Right ventricle myocardium inferior (tissue), 1 donor: ENCODE measurements at regions not wholly inside any gene's neighbourhood (a gene's known extent, or its start where the extent isn't known, plus 50 kb on each side); places are given as distances from the start of the nearest gene placed in this dataset.
"Not testable (repeated sequence)": the region's sequence is repeated elsewhere in the genome, so short reads cannot be mapped to it uniquely, and the experiment has no call there.

Experiments
- ATAC-seq: fragments of 200-7000 bp; cut with Tn5 transposase; one replicate; pipeline ENCODE4 v1.9.1; 2020; ENCODE audit warnings: mild to moderate bottlenecking, moderate library complexity
- DNase-seq: peaks from one replicate; pipeline ENCODE4 v3.0.0; 2021; ENCODE audit errors: missing footprints
- intact Hi-C: fragments of 100-400 bp; cut with DNase I; formaldehyde crosslinking; loops from one replicate; pipeline ENCODE4 v1.11.0; 2022
- donor health status: DM: no; HTN: yes; CAD: no; lungs with severe emphysema.

- intact Hi-C loops, result no loop called here
- no peak for ATAC-seq
- no peak for DNase-seq
These were observed 274.1 kb upstream of the PCDH18 start for GRCh38 chr4:137806420-137806819.

GRCh38 chr4:137804906-137805495, 272.7 kb upstream of the PCDH18 start:
- intact Hi-C loops, result no loop called here
- DNase-seq (no peak), ATAC-seq (no peak)

DNA sequence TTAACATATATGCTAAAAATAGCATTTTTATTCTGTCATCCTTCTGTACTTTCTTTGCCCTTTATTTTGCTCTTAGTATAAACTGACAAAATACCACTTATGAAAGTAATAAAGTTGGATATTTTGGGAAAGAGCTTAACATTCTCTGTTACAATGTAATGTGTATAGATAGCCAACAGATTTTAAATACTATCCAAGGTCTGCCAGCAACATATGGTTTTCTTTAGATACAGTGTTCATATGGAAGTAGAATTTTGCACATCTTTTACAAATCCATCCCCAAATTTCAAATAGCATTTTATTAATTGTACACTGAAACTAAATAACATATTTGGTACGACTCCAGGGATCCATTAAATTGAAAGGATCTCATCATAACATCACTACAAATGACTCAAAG, 268.6 kb upstream of the PCDH18 start:
- ATAC-seq, result no peak
- intact Hi-C loops, result no loop called here

DNA sequence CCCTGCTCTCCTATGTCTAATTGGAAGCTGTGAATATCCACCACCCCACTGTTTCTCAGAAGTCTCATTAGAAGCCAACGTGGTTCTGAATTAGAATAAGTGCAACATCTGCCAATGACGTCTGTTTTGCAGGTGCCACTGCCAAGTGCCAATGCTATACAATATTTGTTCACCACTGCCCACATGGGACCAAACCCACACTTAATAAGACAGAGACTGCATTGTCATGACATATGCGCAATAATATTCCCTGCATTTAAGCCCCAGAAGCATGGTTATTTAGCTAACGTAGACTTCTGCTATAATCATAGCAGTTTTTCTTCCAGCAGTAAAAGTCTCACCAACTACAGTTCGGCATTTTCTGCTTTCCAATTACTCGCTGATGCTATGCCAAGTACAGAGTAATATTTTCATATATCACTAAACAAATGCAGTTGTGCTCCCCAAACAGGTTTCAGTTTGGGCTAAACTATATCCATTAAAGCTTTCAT, 262.5 kb upstream of the PCDH18 start:
- intact Hi-C loops, result no loop called here
- ATAC-seq, result no peak

More for the DNA sequence above, 268.6 kb upstream of the PCDH18 start:
- DNase-seq, result no peak

DNA sequence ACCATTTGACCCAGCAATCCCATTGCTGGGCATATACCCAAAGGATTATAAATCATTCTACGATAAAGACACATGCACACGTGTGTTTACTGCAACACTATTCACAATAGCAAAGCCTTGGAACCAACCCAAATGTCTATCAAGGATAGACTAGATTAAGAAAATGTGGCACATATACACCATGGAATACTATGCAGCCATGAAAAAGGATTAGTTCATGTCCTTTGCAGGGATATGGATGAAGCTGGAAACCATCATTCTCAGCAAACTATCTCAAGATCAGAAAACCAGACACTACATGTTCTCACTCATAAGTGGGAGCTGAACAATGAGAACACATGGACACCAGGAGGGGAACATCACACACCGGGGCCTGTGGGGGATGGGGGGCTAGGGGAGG, 257.0 kb upstream of the PCDH18 start:
- ATAC-seq, intact Hi-C loops, DNase-seq: not testable (repeated sequence)

More for the DNA sequence above, 262.5 kb upstream of the PCDH18 start:
- DNase-seq, result no peak

DNA sequence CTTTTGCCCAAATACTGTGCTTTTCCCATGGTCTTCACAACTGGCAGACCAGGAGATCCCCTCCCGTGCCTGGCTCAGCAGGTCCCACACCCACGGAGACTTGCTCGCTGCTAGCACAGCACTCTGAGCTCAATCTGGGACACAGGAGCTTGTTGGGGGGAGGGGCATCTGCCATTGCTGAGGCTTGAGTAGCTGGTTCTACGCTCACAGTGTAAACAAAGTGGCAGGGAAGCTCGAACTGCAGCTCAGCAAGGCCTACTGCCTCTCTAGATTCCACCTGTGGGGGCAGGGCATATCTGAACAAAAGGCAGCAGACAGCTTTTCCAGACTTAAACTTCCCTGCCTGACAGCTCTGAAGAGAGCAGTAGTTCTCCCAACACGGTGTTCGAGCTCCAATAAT, 251.6 kb upstream of the PCDH18 start:
- ATAC-seq, intact Hi-C loops: not testable (repeated sequence)

DNA sequence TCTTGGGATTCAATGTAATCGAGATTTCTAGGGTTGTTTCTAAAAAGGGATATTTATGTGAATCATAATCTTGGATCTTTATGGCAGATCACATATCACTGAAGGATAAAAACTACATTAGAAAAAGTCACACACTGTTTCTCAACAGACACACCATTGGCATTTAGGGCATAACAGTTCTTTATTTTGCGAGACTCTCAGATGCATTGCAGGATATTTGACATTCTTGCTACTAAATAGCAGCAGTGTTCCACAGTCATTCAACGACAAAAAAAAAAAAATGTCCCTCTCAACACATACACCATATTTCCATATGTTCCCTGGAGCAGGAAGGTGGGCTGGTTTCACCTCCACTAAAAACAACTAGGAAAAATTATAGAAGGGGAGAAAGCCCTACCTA, 243.4 kb upstream of the PCDH18 start:
- no peak for ATAC-seq
- DNase-seq, result no peak
- intact Hi-C loops, result no loop called here

More for the DNA sequence above, 251.6 kb upstream of the PCDH18 start:
- DNase-seq, result not testable (repeated sequence)

DNA sequence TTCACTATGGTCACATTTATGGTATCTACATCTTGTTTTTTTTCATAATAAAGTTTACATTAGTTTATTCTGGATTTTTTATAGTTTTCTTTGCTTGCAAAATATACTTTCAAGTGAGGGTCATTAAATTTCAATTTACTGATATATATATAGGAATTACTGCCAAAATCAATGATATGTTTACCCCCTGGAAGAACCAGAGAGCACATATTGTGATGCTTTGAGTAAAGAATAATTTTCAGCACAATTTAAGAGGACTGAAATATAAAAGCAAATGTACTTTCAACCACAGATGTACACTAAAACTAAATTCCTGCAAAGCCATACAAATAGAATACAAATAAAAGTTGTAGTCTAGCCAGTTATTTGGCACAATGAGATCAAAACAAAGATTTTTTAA, 242.2 kb upstream of the PCDH18 start:
- no peak for ATAC-seq
- intact Hi-C loops, result no loop called here
- DNase-seq, result no peak

DNA sequence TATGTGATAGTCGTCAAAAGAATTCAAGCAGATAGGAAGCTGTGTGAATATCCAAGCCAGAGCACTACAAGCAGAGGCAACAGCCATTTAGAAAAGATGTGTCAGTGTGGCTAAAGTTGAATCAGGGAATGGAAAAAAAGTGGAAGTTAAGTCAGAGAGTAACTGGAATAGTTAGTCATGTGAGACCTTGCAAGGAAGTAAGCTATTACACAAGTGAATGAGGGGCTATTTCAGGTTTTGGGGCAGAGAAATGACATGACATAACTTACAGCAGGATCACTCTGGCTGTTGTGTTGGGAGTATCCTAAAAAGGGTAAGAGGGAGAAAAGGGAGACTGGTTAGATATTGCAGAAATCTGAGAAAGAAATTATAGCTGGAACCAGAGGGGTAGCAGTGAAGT, 236.6 kb upstream of the PCDH18 start:
- DNase-seq (no peak), ATAC-seq (no peak)
- intact Hi-C loops, result no loop called here

DNA sequence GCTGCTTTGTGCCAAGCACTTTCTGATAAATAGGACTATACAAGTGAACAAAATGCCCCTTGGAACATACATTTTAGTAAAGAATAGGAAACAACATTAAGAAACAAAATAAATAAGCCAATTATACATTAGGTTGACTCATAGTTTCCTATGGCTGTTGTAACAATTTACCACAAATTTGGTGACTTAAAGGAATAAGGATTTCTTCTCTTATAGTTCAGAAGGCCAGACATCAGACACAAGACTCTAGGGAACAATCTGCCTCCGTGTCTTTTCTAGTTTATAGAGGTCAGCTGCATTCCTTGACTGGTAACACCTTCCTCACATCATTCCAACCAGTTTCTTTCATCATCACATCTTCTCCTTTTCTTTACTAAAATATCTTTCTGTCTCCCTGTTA, 235.9 kb upstream of the PCDH18 start:
- intact Hi-C loops, result no loop called here
- ATAC-seq (no peak), DNase-seq (no peak)

GRCh38 chr4:137762591-137762990, 230.3 kb upstream of the PCDH18 start:
- DNase-seq, result no peak
- intact Hi-C loops, result no loop called here
- no peak for ATAC-seq

DNA sequence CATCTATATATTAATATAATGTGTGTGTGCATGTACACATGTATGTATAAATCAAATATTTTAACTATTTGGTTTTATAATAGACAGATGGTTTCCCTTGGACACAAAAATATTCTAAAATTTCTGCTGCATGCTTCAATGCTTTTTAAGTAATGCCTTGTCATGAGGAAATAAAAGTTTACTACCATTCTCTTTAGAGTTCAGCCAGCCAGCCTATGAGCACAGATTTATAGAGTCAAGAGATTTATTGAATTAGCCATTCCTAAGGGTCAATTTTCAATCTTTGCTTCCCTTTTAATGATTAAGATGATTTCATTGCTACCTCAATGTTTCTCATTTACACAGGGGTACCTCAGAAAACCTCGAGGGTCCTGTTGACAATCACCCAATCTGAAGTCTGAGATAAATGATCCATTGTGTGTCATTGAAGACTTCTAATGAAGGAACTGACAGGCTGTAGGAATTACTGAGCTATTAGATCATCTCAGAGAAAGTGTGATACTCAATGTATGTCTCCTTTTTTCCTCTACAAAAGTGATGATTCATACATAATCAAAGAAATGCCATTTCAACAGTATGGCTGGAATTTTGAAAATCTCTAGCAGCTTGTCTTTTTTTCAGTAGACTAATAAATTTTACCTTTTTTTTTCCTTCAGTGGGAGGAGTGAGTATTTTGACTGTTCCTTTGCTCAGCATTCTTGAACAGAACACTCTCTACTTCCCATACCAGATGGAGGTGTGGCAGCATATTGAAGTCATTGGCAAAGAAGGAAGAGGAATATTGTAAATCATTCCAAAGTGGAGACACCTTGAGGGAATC, 222.6 kb upstream of the PCDH18 start:
- intact Hi-C loops, result no loop called here
- DNase-seq (no peak), ATAC-seq (no peak)

- ATAC-seq (no peak), DNase-seq (no peak)
- intact Hi-C loops, result loop anchor here (2.0 kb wide), 1 partner anchor 43 kb away; no protein-coding TSS in a partner anchor
These were observed 217.2 kb upstream of the PCDH18 start for GRCh38 chr4:137749466-137749865.

DNA sequence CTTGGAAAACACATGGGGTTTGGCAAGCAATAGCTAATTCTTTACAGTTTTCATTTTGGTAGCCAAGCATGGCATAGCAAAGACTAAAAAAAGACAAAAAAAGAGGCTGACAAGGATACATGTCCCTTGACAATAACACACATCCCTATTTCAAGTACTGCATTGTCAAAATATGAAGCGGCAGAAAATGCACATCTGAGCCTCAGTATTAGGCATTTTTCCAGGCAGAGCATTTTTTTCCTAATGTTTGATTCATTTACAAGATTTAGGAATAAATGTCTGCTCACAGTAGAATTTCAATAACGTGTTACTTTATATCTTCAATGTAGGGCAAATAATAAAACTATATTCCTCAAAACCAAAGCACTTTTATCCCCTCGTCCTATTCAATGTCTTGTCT, 216.3 kb upstream of the PCDH18 start:
- ATAC-seq (no peak), DNase-seq (no peak)
- intact Hi-C loops, result loop anchor here (2.0 kb wide), 1 partner anchor 44 kb away; no protein-coding TSS in a partner anchor

DNA sequence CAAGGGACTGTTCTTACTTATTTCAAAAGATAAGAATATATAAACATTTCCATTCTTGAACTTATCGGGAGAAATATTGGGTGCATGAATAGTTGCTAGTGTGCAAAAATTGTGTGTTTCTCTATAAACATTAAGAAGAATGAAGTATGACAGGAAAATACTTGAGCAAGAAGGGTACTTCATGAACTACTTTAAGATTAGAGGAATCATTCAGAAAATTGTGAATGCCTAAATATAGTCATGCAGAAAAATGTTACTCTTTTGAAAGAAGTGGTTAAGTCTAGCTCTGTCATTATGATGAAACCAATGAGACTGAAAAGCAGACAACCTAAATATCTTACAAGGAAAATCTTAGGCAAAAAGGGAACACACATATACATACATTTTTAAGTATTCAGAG, 207.8 kb upstream of the PCDH18 start:
- DNase-seq (no peak), ATAC-seq (no peak)
- intact Hi-C loops, result no loop called here

DNA sequence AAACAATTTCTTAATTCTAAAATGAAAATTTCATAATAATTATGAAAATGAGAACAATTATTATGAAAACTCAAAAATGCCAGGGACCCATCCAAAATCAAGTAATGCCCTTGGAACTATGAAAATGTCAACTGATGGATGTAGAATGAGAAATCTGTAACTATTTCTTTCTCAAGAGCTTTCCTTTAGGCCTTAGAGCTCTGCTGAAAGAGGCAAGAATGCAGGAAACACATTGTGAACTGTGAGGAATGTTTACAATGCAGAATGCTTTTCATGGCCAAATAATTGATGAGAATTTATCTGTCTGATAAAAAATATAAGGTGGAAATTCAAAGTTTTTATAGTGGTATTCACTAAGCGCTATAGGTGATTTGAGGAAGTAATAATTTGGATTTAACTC, 207.1 kb upstream of the PCDH18 start:
- DNase-seq (no peak), ATAC-seq (no peak)
- intact Hi-C loops, result no loop called here

DNA sequence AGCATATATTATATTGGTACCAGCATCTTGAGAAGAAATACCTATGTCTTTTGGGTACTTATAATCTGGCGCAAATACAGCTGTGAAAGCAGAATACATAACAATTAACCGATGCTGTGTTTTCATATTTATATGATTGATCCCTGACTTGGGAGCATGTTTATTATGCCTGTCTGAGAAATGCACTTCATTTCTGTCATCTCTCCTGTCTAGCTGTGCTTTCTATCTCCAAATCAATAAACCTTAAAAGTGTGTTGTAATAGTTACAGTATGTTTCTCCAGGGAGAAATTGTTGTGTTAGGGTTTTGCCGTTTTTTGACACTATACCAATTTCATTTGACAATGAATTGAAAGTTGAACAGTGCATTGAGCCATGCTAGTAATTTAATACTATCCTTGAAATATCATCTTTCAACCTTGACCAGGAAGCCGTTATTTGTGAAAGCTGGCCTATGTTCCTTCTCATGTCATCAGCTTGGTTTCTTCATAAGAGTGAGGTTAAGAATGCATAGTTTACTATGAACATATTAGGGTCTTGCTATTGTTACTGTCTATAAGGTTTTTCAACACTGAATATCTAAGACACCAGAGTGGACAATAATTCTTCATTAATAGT, 206.2 kb upstream of the PCDH18 start:
- DNase-seq (no peak), ATAC-seq (no peak)
- intact Hi-C loops, result no loop called here

- DNase-seq (no peak), ATAC-seq (peak; percentile 48)
- intact Hi-C loops, result no loop called here
These were observed 203.3 kb upstream of the PCDH18 start for GRCh38 chr4:137735561-137736104.
